H1 (cell line): ENCODE measurements at regions not wholly inside any gene's neighbourhood (a gene's known extent, or its start where the extent isn't known, plus 50 kb on each side); places are given as distances from the start of the nearest gene placed in this dataset.

Source experiments
- CTBP2 ChIP-seq: IDR thresholded peaks from 2 replicates; pipeline ENCODE4 v1.7.0; 2011; ENCODE audit warnings: borderline replicate concordance, mild to moderate bottlenecking, moderate library complexity, mixed read lengths, low read length; ENCODE audit not compliant: insufficient read depth, insufficient read length
- GTF2F1 ChIP-seq: IDR thresholded peaks from 2 replicates; pipeline ENCODE4 v1.6.1; 2012; ENCODE audit warnings: low read depth, low read length, improper control_type of control experiment, borderline replicate concordance
- KDM4A ChIP-seq: IDR thresholded peaks from one replicate; pipeline ENCODE4 v1.7.1; 2012; ENCODE audit warnings: low read depth, mild to moderate bottlenecking, moderate library complexity, low read length, inconsistent platforms; ENCODE audit not compliant: severe bottlenecking
- SAP30 ChIP-seq: fragments of 300-600 bp; sonication (generic); IDR thresholded peaks from 2 replicates; pipeline ENCODE4 v1.7.1; 2012; ENCODE audit warnings: low read length, moderate library complexity, mild to moderate bottlenecking, inconsistent platforms; ENCODE audit not compliant: insufficient read depth, insufficient replicate concordance
- TAF1 ChIP-seq: IDR thresholded peaks from 2 replicates; pipeline ENCODE4 v1.6.1; 2011; ENCODE audit warnings: mild to moderate bottlenecking, low read depth, low read length
- TF ChIP-seq, protein P1 (sequence below): fragments of 300-600 bp; sonication (generic); IDR thresholded peaks from 2 replicates; pipeline ENCODE4 v1.7.1; 2012; ENCODE audit warnings: low read length, moderate library complexity, mild to moderate bottlenecking, inconsistent platforms; ENCODE audit not compliant: insufficient replicate concordance

DNA sequence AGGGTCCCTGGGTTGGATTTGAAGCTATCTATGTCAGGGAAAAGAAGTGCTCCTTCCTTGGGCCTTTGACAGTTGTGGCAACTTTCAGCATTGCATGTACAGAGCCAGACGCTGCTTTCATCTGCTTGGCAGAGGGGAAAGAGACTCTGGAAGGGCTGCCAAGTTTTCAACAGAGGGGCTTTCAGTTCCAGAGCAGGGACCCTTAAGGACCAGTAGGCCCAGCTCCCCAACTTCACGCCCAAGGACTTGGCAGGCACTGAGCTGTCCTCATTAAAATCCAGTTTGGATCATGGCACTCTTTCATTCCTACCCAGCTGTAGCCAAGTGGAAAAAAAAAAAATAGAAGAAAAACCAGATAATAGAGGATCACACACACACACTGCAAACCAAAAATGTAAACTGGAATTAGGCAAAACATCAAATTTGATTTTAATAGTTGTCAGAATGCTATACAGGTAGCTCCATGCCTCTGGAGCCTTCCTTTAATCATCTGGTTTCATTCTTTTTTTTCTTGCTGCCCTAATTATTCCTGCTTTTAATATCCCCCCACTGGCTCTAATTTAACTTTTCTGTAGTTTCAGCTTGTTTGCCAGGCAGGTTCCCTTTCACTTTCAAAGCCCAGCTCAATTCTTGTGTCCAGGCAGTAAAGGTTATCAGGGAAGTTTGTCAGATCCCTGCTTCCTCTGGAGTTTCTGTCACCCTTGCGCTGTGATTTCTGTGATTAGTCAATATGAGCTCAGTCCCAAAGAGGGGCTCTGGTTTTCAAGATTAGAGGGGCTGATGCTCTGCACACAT, 702.6 kb upstream of the CDH8 start (continued):
- TF ChIP-seq CTBP2 = no peak
- no peak for TF ChIP-seq SAP30
- no peak for TF ChIP-seq GTF2F1
- TF ChIP-seq KDM4A = no peak
- TF ChIP-seq, protein P1, sequence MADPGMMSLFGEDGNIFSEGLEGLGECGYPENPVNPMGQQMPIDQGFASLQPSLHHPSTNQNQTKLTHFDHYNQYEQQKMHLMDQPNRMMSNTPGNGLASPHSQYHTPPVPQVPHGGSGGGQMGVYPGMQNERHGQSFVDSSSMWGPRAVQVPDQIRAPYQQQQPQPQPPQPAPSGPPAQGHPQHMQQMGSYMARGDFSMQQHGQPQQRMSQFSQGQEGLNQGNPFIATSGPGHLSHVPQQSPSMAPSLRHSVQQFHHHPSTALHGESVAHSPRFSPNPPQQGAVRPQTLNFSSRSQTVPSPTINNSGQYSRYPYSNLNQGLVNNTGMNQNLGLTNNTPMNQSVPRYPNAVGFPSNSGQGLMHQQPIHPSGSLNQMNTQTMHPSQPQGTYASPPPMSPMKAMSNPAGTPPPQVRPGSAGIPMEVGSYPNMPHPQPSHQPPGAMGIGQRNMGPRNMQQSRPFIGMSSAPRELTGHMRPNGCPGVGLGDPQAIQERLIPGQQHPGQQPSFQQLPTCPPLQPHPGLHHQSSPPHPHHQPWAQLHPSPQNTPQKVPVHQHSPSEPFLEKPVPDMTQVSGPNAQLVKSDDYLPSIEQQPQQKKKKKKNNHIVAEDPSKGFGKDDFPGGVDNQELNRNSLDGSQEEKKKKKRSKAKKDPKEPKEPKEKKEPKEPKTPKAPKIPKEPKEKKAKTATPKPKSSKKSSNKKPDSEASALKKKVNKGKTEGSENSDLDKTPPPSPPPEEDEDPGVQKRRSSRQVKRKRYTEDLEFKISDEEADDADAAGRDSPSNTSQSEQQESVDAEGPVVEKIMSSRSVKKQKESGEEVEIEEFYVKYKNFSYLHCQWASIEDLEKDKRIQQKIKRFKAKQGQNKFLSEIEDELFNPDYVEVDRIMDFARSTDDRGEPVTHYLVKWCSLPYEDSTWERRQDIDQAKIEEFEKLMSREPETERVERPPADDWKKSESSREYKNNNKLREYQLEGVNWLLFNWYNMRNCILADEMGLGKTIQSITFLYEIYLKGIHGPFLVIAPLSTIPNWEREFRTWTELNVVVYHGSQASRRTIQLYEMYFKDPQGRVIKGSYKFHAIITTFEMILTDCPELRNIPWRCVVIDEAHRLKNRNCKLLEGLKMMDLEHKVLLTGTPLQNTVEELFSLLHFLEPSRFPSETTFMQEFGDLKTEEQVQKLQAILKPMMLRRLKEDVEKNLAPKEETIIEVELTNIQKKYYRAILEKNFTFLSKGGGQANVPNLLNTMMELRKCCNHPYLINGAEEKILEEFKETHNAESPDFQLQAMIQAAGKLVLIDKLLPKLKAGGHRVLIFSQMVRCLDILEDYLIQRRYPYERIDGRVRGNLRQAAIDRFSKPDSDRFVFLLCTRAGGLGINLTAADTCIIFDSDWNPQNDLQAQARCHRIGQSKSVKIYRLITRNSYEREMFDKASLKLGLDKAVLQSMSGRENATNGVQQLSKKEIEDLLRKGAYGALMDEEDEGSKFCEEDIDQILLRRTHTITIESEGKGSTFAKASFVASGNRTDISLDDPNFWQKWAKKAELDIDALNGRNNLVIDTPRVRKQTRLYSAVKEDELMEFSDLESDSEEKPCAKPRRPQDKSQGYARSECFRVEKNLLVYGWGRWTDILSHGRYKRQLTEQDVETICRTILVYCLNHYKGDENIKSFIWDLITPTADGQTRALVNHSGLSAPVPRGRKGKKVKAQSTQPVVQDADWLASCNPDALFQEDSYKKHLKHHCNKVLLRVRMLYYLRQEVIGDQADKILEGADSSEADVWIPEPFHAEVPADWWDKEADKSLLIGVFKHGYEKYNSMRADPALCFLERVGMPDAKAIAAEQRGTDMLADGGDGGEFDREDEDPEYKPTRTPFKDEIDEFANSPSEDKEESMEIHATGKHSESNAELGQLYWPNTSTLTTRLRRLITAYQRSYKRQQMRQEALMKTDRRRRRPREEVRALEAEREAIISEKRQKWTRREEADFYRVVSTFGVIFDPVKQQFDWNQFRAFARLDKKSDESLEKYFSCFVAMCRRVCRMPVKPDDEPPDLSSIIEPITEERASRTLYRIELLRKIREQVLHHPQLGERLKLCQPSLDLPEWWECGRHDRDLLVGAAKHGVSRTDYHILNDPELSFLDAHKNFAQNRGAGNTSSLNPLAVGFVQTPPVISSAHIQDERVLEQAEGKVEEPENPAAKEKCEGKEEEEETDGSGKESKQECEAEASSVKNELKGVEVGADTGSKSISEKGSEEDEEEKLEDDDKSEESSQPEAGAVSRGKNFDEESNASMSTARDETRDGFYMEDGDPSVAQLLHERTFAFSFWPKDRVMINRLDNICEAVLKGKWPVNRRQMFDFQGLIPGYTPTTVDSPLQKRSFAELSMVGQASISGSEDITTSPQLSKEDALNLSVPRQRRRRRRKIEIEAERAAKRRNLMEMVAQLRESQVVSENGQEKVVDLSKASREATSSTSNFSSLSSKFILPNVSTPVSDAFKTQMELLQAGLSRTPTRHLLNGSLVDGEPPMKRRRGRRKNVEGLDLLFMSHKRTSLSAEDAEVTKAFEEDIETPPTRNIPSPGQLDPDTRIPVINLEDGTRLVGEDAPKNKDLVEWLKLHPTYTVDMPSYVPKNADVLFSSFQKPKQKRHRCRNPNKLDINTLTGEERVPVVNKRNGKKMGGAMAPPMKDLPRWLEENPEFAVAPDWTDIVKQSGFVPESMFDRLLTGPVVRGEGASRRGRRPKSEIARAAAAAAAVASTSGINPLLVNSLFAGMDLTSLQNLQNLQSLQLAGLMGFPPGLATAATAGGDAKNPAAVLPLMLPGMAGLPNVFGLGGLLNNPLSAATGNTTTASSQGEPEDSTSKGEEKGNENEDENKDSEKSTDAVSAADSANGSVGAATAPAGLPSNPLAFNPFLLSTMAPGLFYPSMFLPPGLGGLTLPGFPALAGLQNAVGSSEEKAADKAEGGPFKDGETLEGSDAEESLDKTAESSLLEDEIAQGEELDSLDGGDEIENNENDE = no peak
- no peak for TF ChIP-seq TAF1
